A673 (cell line): ENCODE measurements at regions not wholly inside any gene's neighbourhood (a gene's known extent, or its start where the extent isn't known, plus 50 kb on each side); places are given as distances from the start of the nearest gene placed in this dataset.
"Not testable (repeated sequence)": the region's sequence is repeated elsewhere in the genome, so short reads cannot be mapped to it uniquely, and the experiment has no call there.

Experiments used
- BruUV-seq: library from RNA; stranded (reverse); fragments of 400-500 nt; replicated peaks from 2 replicates; lab custom pipeline; 2021; lab: Mats Ljungman, UMichigan
- CTCF ChIA-PET: fragments of 300-600 bp; sonication (Branson Sonifier 250); formaldehyde crosslinking; loops from one replicate; lab custom pipeline; 2022; ENCODE audit warnings: antibody characterized with exemption; lab: Charles Lee
- POLR2A ChIA-PET: fragments of 300-600 bp; sonication (Branson Sonifier 250); formaldehyde crosslinking; loops from one replicate; lab custom pipeline; 2022; ENCODE audit warnings: antibody characterized with exemption; ENCODE audit not compliant: low non-redundant PET; lab: Charles Lee
- DNase-seq: peaks from one replicate; pipeline ENCODE4 v3.0.0-alpha.2; 2015; ENCODE audit warnings: low spot score
- H3K27ac ChIP-seq: fragments of 200-600 bp; sonication (generic); 2 replicates; pipeline ENCODE4 v1.5.1; 2016; ENCODE audit warnings: mixed run types, low read depth, mild to moderate bottlenecking, mixed read lengths, antibody characterized with exemption, low read length; ENCODE audit not compliant: poor library complexity, severe bottlenecking
- H3K27me3 ChIP-seq: fragments of 200-600 bp; sonication (generic); replicated peaks from 2 replicates; pipeline ENCODE4 v1.6.1; 2017; ENCODE audit warnings: mixed run types, low read depth, mild to moderate bottlenecking, mixed read lengths, antibody characterized with exemption, low read length; ENCODE audit not compliant: insufficient read depth, poor library complexity
- H3K36me3 ChIP-seq: fragments of 200-600 bp; sonication (generic); 2 replicates; pipeline ENCODE4 v1.6.1; 2016; ENCODE audit warnings: mixed run types, mild to moderate bottlenecking, mixed read lengths, antibody characterized with exemption, low read length; ENCODE audit not compliant: insufficient read depth, poor library complexity, severe bottlenecking
- H3K4me1 ChIP-seq: fragments of 200-600 bp; sonication (generic); 2 replicates; pipeline ENCODE4 v1.6.1; 2017; ENCODE audit warnings: mixed run types, mild to moderate bottlenecking, mixed read lengths, antibody characterized with exemption, low read length; ENCODE audit not compliant: insufficient read depth, poor library complexity, severe bottlenecking
- H3K4me3 ChIP-seq: fragments of 200-600 bp; sonication (generic); 2 replicates; pipeline ENCODE4 v1.5.1; 2016; ENCODE audit warnings: low read depth, mixed run types, mild to moderate bottlenecking, mixed read lengths, low read length; ENCODE audit not compliant: poor library complexity, severe bottlenecking
- H3K9me3 ChIP-seq: fragments of 200-600 bp; sonication (generic); 2 replicates; pipeline ENCODE4 v1.6.1; 2016; ENCODE audit warnings: mixed run types, low read depth, mild to moderate bottlenecking, mixed read lengths, antibody characterized with exemption, low read length; ENCODE audit not compliant: poor library complexity, severe bottlenecking
- EZH2 ChIP-seq: fragments of 200-600 bp; sonication (generic); IDR thresholded peaks from 2 replicates; pipeline ENCODE4 v1.6.1; 2017; ENCODE audit warnings: borderline replicate concordance, low read depth, mild to moderate bottlenecking, mixed read lengths, antibody characterized with exemption, low read length; ENCODE audit not compliant: poor library complexity, severe bottlenecking
- intact Hi-C: fragments of 100-400 bp; cut with micrococcal nuclease; formaldehyde crosslinking; loops from one replicate; pipeline ENCODE4 v1.10.0; 2022; ENCODE audit not compliant: unreplicated experiment
- TF ChIP-seq, protein P1 (sequence below): fragments of 300-800, 200-600 bp; sonication (generic); conservative IDR thresholded peaks from 2 replicates; pipeline ENCODE4 v1.5.1; 2017; ENCODE audit warnings: low read depth, mild to moderate bottlenecking, antibody characterized with exemption, low read length, moderate library complexity, mixed read lengths

DNA sequence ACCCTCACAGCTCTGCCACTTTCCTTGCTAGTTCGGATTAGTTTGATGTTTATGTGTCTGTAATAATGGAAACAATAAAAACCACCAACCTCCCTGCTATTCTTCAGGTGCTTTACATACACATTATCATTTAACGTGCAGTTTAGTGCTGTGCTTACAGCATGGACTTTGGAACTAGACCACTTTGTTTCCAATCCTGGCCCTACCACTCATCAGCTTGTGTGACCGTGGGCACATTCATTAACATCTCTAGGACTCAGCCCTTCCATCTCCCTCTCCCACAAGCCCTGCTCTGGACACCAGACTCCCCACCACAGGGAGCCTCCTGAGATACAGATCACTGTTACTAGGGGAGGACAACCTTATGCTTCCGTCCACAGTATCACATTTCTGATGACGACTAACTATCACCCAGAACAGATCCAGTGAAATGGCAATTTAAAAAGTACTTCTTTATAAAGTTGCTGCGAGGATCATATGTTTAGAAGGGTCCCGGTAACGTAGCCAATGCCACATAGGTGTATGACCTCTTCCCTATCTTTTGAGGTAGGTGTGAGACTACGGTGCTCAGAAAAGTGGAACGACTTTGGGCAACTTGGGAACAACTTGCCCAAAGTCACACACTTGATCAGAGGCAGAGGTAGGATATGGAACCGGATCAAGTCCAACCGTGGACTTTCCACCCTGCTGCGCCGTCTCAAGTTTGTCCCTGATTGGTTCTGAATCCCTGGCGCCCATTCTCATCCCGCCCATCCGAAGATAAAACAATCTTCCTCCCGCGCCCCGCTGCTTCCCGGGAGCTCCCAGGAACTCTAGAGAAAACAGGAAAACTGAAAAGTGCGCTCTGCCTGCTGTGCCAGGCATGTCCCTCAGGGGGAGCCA lies 132.4 kb upstream of the NIPBL start:
- Histone ChIP-seq H3K27ac (no peak overlapping the region), H3K4me1 (peaks cover 6% of the 10 kb centered on the region), H3K9me3 (no peaks in the 10 kb centered on the region), H3K36me3 (no peaks in the 10 kb centered on the region), H3K27me3 (peaks cover 8% of the 10 kb centered on the region), H3K4me3 (peak overlapping the region; percentile 60)
- intact Hi-C loops: loop anchor here (5.0 kb wide), 2 partner anchors 133 to 208 kb away; partner anchors contain the start of gene NIPBL
- TF ChIP-seq, protein P1, sequence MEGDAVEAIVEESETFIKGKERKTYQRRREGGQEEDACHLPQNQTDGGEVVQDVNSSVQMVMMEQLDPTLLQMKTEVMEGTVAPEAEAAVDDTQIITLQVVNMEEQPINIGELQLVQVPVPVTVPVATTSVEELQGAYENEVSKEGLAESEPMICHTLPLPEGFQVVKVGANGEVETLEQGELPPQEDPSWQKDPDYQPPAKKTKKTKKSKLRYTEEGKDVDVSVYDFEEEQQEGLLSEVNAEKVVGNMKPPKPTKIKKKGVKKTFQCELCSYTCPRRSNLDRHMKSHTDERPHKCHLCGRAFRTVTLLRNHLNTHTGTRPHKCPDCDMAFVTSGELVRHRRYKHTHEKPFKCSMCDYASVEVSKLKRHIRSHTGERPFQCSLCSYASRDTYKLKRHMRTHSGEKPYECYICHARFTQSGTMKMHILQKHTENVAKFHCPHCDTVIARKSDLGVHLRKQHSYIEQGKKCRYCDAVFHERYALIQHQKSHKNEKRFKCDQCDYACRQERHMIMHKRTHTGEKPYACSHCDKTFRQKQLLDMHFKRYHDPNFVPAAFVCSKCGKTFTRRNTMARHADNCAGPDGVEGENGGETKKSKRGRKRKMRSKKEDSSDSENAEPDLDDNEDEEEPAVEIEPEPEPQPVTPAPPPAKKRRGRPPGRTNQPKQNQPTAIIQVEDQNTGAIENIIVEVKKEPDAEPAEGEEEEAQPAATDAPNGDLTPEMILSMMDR: peak; percentile 75
- TF ChIP-seq EZH2: no peak
- ChIA-PET CTCF (interaction anchor here (0.6 to 1.6 kb wide), 2 partner anchors 11 to 126 kb away, joined by 3 to 5 read pairs; no protein-coding TSS in a partner anchor), POLR2A (interaction anchor here (0.6 to 0.7 kb wide), 2 partner anchors 215 to 550 kb away, joined by 5 read pairs; no protein-coding TSS in a partner anchor)
- peak; percentile 80 for DNase-seq
- no TSS peak for BruUV-seq

DNA sequence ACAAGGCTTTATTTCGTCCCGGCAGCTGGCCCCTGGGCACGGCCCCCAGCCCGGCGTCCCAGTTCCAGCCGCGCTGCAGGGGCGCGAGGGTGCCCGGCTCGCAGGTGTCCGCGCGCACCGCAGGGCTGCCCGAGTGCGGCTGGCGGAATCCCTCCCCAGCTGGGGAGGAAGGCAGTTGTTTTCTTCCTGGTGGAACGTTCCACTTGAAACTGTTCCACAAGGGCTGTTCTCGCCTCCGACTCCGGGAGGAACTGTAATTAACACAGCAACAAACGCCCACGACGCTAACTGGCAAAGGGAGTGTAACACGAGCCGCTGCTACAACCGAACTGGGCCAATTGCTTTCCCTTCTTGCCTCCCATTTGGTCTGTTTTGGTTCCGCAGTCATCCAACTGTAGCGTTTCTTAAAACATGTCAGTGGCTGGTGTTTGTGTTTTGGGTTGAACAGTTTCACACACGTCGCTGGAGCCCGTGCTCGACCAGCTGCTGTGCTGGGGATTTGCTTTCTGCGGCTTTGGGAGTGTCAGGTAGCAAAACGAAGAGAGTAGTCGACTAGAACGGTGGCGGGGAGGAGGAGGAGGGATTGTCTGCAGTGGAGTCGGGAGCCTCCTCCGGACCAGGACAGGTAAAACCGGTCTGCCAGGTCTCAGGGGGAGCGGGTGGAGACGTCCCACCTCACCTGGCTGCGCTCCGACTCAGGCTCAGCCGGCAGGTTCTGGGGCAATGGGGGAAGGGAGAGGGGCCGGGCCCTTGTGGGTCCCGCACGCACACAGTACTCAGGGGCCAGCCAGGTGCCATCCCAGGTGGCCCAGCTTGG lies 131.6 kb upstream of the NIPBL start:
- Histone ChIP-seq H3K36me3 (no peaks in the 10 kb centered on the region), H3K27me3 (peaks cover 8% of the 10 kb centered on the region), H3K4me3 (peak overlapping the region; percentile 60), H3K9me3 (no peaks in the 10 kb centered on the region), H3K27ac (no peak overlapping the region), H3K4me1 (peaks cover 6% of the 10 kb centered on the region)
- intact Hi-C loops: loop anchor here (5.0 kb wide), 2 partner anchors 132 to 207 kb away; partner anchors contain the start of gene NIPBL
- ChIA-PET CTCF (interaction anchor here (0.6 to 1.6 kb wide), 3 partner anchors 126 to 626 kb away, joined by 3 to 9 read pairs (median 5); partner anchors contain the start of gene NUP155), POLR2A (interaction anchor here (0.6 to 0.7 kb wide), 3 partner anchors 79 to 549 kb away, joined by 4 to 5 read pairs (median 5); no protein-coding TSS in a partner anchor)
- no TSS peak for BruUV-seq
- peak; percentile 78 for DNase-seq
- TF ChIP-seq, protein P1: no peak; the same call in 1 of the 2 replicates
- TF ChIP-seq EZH2: no peak

DNA sequence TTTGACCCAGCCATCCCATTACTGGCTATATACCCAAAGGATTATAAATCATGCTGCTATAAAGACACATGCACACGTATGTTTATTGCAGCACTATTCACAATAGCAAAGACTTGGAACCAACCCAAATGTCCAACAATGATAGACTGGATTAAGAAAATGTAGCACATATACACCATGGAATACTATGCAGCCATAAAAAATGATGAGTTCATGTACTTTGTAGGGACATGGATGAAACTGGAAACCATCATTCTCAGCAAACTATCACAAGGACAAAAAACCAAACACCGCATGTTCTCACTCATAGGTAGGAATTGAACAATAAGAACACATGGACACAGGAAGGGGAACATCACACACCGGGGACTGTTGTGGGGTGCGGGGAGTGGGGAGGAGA lies 128.8 kb upstream of the NIPBL start:
- H3K36me3 ChIP-seq, CTCF ChIA-PET, BruUV-seq, H3K4me1 ChIP-seq, H3K27ac ChIP-seq, DNase-seq, POLR2A ChIA-PET, H3K9me3 ChIP-seq, H3K4me3 ChIP-seq, intact Hi-C loops: not testable (repeated sequence)
- peaks cover 12% of the 10 kb centered on the region for H3K27me3 ChIP-seq
